ENCODE measurements at regions not wholly inside any gene's neighbourhood (a gene's known extent, or its start where the extent isn't known, plus 50 kb on each side); places are given as distances from the start of the nearest gene placed in this dataset.

GRCh38 chr3:22469995-22470394, 719.0 kb upstream of the ZNF385D start:
- no peaks in the 10 kb centered on the region for H3K4me1 ChIP-seq
- H3K36me3 ChIP-seq, result no peaks in the 10 kb centered on the region
- no peaks in the 10 kb centered on the region for H3K9me3 ChIP-seq
- H3K27ac ChIP-seq, result no peak overlapping the region
- no peak for TF ChIP-seq CTCF (IDR thresholded peaks at IDR 0.05)
- H3K27me3 ChIP-seq, result no peaks in the 10 kb centered on the region
- no peak for DNase-seq (ENCODE audit: low spot score)
- no peak overlapping the region for H3K4me3 ChIP-seq

GRCh38 chr3:22471557-22471956, 720.5 kb upstream of the ZNF385D start:
- Histone ChIP-seq H3K9me3 (no peaks in the 10 kb centered on the region), H3K4me1 (no peaks in the 10 kb centered on the region), H3K4me3 (no peak overlapping the region), H3K27me3 (no peaks in the 10 kb centered on the region), H3K27ac (no peak overlapping the region), H3K36me3 (no peaks in the 10 kb centered on the region)
- DNase-seq (ENCODE audit: low spot score), result no peak
- TF ChIP-seq CTCF (IDR thresholded peaks at IDR 0.05), result no peak

DNA sequence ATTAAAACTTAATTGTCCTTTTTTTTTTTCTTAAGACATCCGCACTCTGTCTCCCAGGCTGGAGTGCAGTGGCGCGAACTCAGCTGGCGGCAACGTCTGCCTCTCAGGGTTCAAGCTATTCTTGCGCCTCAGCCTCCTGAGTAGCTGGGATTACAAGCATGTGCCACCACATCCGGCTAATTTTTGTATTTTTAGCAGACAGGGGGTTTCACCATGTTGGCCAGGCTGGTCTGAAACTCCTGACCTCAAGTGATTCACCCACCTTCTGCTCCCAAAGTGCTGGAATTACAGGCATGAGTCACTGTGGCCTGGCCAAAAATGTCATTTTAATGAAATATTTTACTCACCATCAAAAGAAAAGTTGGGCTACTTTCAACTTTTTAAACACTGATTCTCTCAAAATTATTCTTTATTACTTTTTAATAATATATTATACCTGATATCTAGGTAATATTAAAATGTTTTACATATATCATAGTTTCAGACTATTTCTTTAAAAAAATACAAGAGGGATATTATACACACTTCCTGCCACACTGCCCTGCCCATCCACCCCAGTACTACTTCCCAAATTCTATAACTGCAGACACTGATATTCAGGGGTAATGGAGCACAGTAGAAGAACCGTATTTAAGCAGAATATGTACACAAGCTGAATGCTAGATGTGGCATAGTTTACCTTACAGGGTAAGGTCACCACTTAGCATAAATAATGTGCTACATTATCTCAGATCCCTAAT, 723.9 kb upstream of the ZNF385D start:
- no peaks in the 10 kb centered on the region for H3K36me3 ChIP-seq
- no peaks in the 10 kb centered on the region for H3K4me1 ChIP-seq
- no peak for DNase-seq (ENCODE audit: low spot score)
- H3K4me3 ChIP-seq, result no peak overlapping the region
- H3K27me3 ChIP-seq, result no peaks in the 10 kb centered on the region
- H3K9me3 ChIP-seq, result no peaks in the 10 kb centered on the region
- TF ChIP-seq CTCF (IDR thresholded peaks at IDR 0.05), result no peak
- H3K27ac ChIP-seq, result no peak overlapping the region

DNA sequence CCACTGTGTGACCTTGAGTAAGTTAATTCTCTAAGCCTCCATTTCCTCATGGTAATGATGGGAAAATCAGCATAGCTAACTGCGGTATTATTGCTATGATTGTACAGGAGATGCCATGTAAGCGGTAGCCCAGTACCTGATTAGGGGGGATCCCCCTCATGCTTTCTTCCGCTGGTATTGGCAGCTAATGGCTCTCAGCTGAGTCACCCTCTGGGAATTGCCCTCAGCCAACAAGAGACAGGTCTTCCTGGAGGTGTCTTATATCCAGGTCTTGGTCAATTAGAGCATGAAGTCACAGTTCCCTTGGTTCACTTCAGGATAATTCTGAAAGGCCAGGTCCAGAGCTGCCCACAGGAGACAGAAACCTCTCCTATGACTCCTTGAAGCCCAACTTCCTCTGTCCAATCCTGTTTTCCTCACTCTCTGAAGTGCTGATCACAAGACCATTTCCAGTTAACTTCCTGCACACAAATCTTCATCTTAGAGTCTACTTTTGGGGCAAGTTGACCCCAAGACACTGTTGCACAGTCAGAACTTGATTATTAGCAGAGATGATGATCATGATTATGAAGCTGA, 724.7 kb upstream of the ZNF385D start:
- no peak for DNase-seq (ENCODE audit: low spot score)

DNA sequence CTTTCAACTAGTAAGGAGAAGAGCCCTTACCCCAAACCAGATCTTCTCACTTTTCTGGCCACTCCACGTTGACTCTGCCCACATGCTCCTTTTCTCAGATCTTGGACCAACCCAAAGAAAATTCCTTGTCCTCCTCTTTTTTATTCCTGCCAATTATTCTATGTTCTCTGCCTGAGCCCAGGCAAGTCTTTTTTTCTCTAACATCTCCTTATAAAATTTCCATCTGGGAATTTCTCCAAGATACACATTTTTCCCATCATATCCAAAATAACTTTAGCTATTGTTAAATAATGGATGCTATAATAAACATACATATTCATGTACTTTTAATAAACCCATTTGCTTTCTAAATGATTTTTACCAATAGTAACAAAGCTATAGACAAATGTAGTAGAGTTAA, 726.0 kb upstream of the ZNF385D start:
- H3K4me1 ChIP-seq, result no peaks in the 10 kb centered on the region
- TF ChIP-seq CTCF (IDR thresholded peaks at IDR 0.05), result no peak
- DNase-seq (ENCODE audit: low spot score), result no peak
- no peaks in the 10 kb centered on the region for H3K9me3 ChIP-seq
- no peaks in the 10 kb centered on the region for H3K36me3 ChIP-seq
- H3K4me3 ChIP-seq, result no peak overlapping the region
- H3K27me3 ChIP-seq, result no peaks in the 10 kb centered on the region
- no peak overlapping the region for H3K27ac ChIP-seq

More for the DNA sequence above, 724.7 kb upstream of the ZNF385D start:
- Histone ChIP-seq H3K9me3 (no peaks in the 10 kb centered on the region), H3K4me3 (no peak overlapping the region), H3K4me1 (no peaks in the 10 kb centered on the region), H3K36me3 (no peaks in the 10 kb centered on the region), H3K27me3 (no peaks in the 10 kb centered on the region), H3K27ac (no peak overlapping the region)
- TF ChIP-seq CTCF (IDR thresholded peaks at IDR 0.05), result no peak

GRCh38 chr3:22485954-22486353, 717.2 kb upstream of the UBE2E2 start:
- Histone ChIP-seq H3K4me3 (no peak overlapping the region), H3K36me3 (no peaks in the 10 kb centered on the region), H3K4me1 (no peaks in the 10 kb centered on the region), H3K27me3 (no peaks in the 10 kb centered on the region), H3K27ac (no peak overlapping the region), H3K9me3 (no peaks in the 10 kb centered on the region)
- TF ChIP-seq CTCF (IDR thresholded peaks at IDR 0.05), result no peak
- DNase-seq (ENCODE audit: low spot score), result no peak
